ENCODE measurements at regions not wholly inside any gene's neighbourhood (a gene's known extent, or its start where the extent isn't known, plus 50 kb on each side); places are given as distances from the start of the nearest gene placed in this dataset.

GRCh38 chr9:18365651-18366050 is 108.3 kb upstream of the ADAMTSL1 start:
- no peaks in the 10 kb centered on the region for H4K20me1 ChIP-seq (replicated peaks; ENCODE audit: control insufficient read depth, insufficient read depth, low read length)
- no peaks in the 10 kb centered on the region for H3K36me3 ChIP-seq (ENCODE audit: control insufficient read depth, insufficient read depth, low read length)
- H3K9me1 ChIP-seq (ENCODE audit: control insufficient read depth, insufficient read depth, low read length), result no peaks in the 10 kb centered on the region
- H3K4me3 ChIP-seq, result no peak overlapping the region
- BruUV-seq (replicated peaks), result no TSS peak
- TF ChIP-seq RBM25 (IDR thresholded peaks at IDR 0.05; ENCODE audit: low read depth, low read length, severe bottlenecking), result no peak
- no peak for TF ChIP-seq FOS (IDR thresholded peaks at IDR 0.05; ENCODE audit: extremely low read depth, insufficient read length)
- TF ChIP-seq ZNF518B (CRISPR knock-in tag; IDR thresholded peaks at IDR 0.05), result no peak
- TF ChIP-seq NFE2L1 (tag; IDR thresholded peaks at IDR 0.05; ENCODE audit: borderline replicate concordance, low read depth), result no peak
- no peaks in the 10 kb centered on the region for H3K79me2 ChIP-seq (ENCODE audit: control insufficient read depth, insufficient read depth, low read length)
- WGBS (ENCODE audit: insufficient coverage, low coverage, missing lambda C conversion rate), result 4% methylated on average over 6 of the region's 6 CpGs
- no peak overlapping the region for H3K4me2 ChIP-seq (ENCODE audit: insufficient read depth, low read length)
- CTCF ChIA-PET (ENCODE audit: low intra/inter-chr PET ratio), result no interaction called here
- POLR2A ChIA-PET, result no interaction called here
- ATAC-seq (no peak), DNase-seq (ENCODE audit: extremely low read depth in 1 of 4, low spot score in 3 of 4) (no peak), FAIRE-seq (no peak)
- H2AFZ ChIP-seq (ENCODE audit: low read depth, low read length), result no peak overlapping the region
- no peak overlapping the region for H3K27ac ChIP-seq (ENCODE audit: extremely low read depth, low read depth, low read length)
- H3K9me3 ChIP-seq (replicated peaks; ENCODE audit: control insufficient read depth, insufficient read depth, low read depth, low read length), result no peaks in the 10 kb centered on the region
- in situ Hi-C loops (cut with MboI), result no loop called here
- no peak overlapping the region for H3K9ac ChIP-seq (ENCODE audit: insufficient read depth in 1 of 2, low read depth in 2 of 2, low read length in 2 of 2)
- intact Hi-C loops (cut with micrococcal nuclease), result no loop called here
- H3K27me3 ChIP-seq (ENCODE audit: control insufficient read depth in 2 of 2, insufficient read depth in 2 of 2, low read length in 2 of 2), result no peaks in the 10 kb centered on the region
- H3K4me1 ChIP-seq (replicated peaks in 1 of 2; ENCODE audit: control insufficient read depth in 2 of 2, insufficient read depth in 2 of 2, low read length in 2 of 2), result no peaks in the 10 kb centered on the region

Data from K562 (cell line).